ENCODE measurements at regions not wholly inside any gene's neighbourhood (a gene's known extent, or its start where the extent isn't known, plus 50 kb on each side); places are given as distances from the start of the nearest gene placed in this dataset.
"Not testable (repeated sequence)": the region's sequence is repeated elsewhere in the genome, so short reads cannot be mapped to it uniquely, and the experiment has no call there.

DNA sequence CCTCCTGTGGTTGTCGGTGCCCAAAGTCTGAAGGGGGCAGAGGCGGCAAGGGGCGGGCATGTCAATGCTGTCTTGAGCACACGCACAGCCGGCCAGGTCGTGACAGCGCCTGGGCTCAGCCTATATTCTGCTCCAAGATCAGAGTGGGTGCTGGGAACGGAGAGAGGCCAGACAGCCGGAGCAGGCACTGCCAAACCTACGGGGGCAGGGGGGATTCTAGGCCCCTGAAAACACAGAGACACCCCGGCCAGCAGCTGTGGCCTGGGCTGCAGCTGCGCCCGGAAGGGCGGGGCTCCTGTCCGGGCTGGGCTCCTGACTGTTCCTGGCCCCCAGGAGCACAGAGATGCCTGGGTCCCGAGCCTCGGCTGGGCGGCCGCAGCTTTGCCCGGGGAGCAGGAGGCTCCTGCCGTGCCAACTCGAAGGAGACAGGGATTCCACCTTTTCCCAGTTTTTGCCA is 2662.9 kb upstream of the PCDH20 start:
- DNase-seq = no peak

DNA sequence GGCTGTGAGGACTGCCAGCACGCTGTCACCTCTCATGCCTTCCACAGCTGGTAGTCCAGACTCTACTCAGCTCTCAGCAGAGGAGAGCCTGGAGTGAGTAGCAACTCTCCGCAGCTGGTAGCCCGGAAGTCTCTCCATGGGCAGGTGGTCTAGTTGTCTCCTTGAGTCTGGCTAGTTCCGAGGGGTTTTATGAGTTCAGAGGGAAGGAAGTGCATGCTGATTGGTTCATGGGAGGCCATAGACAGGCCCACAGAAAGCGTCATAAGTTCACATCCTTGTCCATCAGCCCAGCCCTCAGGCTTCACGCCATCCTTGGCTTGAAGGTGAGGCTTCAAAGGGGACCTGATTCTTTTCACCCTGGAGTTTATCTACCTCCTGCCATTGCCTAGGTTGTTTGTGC is 2662.4 kb upstream of the PCDH20 start:
- DNase-seq = no peak

DNA sequence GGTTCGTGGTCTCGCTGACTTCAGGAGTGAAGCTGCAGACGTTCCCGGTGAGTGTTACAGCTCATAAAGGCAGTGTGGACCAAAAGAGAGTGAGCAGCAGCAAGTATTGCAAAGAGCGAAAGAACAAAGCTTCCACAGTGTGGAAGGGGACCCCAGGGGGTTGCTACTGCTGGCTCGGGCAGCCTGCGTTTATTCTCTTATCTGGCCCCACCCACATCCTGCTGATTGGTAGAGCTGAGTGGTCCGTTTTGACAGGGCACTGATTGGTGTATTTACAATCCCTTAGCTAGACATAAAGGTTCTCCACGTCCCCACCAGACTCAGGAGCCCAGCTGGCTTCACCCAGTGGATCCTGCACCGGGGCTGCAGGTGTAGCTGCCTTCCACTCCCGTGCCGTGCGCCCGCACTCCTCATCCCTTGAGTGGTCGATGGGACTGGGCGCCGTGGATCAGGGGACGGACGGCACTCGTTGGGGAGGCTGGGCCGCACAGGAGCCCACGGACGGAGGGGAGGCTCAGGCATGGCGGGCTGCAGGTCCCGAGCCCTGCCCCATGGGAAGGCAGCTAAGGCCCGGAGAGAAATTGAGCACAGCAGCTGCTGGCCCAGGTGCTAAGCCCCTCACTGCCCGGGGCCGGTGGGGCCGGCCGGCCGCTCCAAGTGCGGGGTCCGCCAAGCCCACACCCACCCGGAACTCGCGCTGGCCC is 2661.6 kb upstream of the PCDH20 start:
- DNase-seq = not testable (repeated sequence)

DNA sequence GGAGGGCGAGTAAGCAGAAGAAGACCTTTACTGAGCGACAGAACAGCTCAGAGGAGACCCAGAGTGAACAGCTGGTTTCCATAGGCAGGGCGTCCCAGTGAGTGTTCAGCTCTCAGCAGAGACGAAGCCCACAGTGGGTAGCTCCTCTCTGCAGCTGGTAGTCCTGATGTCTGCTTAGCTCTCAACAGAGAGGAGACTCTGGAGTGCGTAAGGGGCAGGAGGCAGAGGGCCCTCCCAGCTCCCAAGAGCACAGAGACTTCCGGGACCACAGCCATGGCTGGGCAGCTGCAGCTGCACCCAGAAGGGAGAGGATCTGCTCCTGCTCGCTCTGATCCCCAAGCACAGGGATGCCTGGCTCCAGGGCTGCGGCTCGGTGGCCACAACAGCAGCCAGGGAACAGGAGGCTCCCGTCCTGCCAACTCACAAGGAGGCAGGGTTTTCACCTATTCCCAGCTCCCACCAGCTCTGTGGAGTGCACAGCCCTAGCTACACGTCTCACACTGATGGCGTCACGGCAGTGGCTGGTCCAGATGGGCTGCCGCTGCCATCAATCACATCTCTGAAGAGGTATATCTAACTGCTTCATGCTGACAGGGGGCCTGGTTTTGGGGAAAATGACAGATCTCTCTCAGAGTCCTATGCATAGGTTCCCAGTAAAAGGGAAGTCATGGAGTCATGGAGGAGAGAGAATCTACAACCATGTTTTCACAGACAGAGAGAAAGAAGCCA is 2660.1 kb upstream of the PCDH20 start:
- no peak for DNase-seq

DNA sequence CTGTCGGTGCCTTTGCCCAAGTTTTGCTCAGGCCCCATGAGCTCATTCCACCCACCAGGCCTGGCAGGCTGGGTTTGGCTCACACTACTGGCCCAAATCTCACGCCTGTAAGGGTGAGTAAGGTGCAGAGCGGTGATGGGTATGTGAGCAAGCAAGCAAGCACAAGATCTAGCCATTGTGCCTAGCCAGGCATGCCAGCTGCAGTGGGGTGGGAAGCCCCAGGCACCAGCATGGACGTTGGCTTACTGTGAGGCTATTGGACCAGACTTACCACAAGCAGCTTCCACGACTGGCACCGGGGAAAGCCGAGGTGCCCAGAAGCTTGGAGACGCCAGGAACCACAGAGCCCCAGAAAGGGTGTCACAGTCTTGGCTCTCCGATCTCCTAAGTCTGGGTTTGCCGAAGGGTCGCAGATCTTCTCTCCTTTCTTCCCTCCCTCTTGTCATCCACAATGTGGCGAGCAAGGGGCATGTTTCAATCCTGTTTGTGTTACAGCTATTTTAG is 2659.4 kb upstream of the PCDH20 start:
- DNase-seq = no peak

DNA sequence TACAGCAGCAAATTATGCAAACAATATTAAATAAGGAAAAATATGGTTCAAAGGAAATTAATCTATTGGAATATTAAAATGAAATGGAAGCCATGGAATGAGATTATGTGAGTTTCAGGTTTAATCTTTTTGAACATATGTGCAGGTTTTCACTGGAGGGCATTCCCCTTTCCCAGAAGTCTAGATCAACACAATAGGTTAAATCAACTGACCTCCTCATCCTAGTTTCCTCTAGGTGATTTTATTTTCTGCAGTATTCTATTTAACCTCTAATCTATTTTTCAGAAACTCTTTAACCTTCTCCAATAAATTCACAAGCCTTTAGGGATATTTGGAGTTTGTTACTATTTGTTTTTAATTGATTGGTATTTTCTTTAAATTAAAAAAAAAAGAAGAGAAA is 2657.6 kb upstream of the PCDH20 start:
- no peak for DNase-seq

DNA sequence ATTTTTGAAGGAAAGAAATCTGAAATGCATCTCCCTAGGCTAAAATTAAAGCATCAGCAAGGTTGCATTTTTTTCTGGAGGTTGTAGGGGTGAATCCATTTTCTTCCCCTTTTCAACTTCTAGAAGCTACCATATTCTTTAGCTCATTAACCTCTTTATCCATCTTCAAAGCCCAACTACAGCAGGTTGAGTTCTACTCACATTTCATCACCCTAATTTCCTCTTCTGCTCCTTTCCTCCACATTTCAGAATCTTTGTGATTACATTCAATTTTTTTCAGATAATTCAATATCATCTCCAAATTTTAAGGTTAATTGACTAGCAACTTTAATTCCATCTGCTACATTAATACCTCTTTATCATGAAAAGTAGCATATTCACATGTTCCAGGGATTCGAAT is 2655.7 kb upstream of the PCDH20 start:
- no peak for DNase-seq

DNA sequence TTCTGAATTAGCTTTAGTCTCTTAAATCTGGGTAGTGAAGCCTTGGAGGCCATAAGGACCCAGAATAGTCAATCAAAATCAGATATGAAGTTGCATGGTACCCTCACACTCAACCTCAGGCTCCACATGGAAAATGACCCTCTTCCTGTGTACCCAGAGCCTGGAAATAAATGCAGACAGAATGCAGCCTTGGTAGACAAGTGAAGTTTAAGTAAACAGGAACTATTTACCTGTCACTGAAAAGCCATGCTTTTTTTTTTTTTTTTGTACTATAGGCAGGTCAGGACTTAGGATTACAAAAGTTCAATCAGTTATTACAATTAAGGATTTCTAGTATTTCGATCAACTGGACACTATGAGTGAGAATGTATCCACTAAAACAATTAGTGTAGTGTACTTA is 2654.2 kb upstream of the PCDH20 start:
- no peak for DNase-seq

DNA sequence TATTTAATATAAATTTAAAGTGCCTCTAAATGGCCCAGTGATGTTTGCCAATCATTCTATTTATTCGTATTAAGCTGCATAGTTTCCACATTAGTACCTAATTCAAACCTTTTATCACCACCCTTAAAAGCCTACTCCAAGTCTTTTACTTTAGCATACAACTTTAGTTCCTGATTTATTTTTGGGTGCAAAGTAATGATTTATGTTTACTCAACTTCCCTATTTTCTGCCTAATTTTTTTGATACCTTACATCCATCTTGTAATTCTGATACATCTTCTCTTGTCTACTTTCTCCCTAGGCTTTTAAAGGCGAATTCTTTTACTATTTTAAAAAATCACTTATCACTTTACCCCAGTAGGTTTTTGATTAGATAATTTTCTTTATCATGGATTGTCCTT is 2651.1 kb upstream of the PCDH20 start:
- no peak for DNase-seq

DNA sequence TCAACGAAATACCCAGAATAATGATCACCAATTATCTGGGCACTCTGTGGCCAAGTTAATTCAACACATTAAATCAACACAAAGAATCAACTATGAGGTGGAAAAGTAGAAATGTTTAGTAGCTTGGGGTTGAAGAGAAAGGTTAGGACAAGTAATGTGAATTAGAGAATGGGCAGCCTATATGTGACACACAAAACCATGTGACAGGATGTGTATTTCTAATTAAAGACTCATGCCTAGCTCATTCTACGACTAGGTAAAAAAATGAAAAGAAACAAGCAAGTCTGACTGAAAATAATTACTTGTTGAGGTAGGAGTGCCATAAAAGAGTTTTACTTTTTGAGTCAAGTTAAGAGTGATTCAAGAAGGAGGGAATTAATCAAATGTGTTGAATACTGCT is 2646.0 kb upstream of the PCDH20 start:
- no peak for DNase-seq

DNA sequence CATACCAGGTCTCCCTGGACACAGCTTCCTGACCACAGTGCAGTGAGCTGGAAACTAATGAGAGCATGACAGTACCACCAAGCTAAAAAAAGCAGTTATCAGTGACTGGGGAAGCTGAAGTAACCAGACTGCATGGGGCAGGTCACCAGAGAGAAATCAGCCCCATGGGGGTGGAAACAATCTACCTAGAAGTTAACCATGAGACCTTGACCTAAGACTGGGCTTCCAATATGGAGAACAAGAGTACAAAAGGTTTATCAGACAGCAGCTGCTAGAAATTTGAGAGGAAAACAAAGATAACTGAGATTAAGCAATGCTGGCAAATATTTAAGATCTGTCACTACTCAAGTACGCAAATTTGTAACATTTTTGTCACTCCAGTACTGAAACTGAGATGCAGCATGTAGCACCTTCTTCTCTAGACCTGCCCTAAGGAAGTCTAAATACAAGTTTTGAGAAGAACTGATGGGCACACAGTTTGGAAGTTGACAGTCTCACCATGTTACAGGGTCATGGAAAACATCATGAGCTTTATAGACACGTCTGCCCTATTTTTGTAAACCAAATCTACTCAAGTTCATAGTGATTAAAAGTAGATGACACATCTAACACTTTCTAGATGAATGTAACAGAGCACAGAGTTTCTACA is 2641.8 kb upstream of the PCDH20 start:
- DNase-seq = no peak

DNA sequence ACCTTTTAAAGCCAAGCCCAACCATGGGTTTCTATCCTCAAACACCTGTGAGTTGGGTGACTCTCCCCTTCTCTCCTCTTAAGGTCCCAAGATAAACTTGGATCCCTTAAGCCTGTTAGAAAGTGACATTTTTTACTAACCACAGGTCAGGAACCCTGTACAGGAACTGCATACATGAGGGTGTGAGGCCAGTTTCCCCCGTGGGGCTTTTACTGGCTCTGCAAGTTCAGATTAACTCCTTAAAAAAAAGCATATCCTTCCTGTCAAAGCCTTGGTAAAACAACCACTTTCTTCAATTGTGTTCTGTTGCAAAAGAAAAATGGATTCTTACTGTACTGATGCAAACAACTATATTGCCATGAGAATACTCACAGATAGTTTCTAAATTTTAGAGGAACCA is 2638.7 kb upstream of the PCDH20 start:
- DNase-seq = no peak

DNA sequence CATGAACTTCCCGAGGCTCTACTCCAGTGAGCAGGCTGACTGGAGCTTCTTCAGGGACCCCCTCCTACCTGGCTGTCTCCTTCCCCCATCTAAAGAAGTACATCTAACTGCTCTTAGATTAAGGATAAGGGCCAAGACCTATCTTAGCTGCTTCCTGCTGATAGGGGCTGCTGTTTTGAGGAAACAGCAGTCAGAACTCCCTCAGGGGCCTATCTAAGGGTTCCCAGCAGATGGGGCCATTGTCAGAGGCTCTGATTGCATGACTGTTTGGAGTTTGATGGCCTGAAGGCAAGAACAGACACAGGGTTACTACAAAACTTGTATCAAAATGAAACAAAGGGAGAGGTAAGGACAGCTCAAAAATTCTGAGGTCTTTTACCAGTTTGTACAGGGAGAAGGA is 2636.9 kb upstream of the PCDH20 start:
- no peak for DNase-seq

DNA sequence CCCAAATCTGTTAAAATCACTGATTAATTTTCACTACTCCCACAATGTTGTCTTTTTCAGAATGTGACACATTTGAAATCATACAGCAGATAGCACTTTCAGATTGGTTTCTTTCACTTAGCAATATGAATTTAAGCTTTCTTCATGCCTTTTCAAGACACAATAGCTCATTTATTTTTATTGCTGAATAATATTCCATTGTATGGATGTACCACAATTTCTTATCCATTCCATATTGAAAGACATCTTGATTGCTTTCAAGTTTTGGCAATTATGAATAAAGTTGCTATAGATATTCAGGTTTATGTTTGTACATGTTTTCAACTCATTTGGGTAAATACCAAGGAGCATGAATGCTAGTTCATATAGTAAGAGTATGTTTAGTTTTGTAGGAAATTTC is 2635.6 kb upstream of the PCDH20 start:
- no peak for DNase-seq

DNA sequence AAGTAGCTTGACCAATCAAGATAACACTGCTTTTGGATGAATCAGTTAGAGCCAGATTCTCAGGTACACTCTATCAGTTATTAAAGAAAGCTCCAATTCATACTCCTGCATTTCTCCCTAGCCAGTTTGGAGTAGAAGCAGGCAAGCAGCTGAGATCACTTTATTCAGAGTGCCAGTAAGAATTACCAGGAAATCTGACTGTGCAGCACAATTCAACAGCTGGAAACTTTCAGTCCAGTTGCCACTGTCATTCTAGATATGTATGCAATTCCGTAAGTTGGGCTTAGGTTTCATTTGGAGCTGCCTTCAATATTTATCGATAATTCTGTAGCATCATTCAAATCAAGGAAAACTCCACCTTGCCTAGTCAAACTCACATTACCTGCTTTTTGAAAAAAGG is 2625.6 kb upstream of the PCDH20 start:
- DNase-seq = no peak

DNA sequence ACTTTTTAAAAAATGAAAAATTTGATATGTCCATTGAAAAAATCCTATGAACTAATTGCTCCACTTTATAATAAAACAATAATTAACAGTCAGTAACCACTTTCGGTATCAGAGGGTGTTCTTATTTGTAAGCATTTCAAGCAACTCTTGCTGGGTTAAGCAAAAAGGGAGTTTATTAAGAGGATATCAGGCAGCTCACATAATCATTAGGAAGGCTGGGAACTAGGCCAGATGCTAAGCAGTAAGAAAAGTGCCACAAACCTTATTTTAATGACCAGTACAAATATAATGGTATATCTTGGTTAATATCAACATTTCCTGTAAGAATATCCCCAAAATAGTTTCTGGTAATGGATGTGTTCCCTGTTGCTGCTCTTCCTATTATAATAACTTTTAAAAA is 2618.3 kb upstream of the PCDH20 start:
- DNase-seq = no peak

DNA sequence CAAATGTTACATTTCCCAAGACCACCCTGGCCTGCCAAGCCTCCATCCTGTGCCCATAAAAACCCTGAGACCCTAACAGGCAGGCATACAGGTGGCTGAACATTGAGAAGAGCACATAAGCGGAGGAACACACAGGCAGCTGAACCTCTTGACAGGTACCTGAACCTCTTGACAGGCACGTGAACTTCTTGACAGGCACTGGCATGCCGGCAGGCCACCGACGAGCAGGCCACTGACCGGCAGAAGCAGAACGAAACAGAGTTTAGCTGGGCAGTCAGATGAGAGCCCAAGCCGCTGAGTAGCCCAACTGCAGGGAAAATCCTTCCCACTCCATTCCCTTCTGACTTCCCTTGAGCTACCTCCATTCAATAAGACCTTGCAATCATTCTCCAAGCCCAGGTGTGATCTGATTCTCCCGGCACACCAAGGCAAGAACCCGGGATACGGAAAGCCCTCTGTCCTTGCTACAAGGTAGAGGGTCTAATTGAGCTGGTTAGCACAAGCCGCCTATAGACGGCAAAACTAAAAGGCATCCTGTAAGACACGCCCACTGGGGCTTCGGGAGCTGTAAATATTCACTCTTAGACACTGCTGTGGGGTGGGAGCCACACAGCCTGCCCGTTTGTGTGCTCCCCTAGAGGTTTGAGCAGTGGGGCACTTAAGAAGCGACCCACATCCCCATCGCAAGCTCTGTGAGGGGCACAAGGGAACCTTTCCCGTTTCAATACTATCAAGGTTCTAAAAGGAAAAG is 2613.9 kb upstream of the PCDH20 start:
- DNase-seq = no peak

DNA sequence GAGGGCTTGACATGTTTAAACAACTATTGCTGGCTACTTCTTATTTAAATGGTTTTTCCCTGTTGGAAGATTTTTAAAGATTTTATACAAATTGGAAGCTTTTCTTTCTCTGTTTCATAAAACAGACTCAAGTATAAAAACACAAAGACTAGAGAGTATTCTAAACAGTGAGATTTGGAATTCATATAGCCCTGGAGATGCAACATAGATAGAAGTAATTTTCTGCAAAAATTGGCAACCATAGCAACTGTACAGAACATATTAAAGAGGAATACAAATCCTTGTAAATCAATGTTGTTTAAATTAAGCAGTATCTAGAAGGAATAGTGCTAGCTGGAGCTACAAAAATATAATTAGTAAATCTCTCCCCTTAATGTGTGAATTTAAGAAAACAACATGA is 2612.9 kb upstream of the PCDH20 start:
- DNase-seq = no peak

DNA sequence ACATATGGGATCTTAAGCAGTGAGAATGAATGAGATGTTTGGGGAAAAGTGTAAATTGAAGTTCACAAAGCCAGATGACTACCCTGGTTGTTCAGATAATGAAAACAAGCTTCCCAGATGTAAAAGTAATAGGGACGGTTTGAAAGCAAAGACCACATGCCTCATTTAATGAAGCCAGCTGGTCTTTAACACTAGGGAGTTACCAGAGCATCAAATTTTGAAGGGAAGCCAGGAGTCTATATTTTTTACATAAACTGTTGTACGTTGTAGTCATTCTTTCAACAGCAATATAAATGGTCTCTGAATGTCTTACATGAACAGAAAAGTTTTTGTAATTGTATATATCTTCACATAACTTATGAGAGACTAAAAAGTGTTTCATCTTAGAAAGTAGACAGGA is 2604.5 kb upstream of the PCDH20 start:
- no peak for DNase-seq

DNA sequence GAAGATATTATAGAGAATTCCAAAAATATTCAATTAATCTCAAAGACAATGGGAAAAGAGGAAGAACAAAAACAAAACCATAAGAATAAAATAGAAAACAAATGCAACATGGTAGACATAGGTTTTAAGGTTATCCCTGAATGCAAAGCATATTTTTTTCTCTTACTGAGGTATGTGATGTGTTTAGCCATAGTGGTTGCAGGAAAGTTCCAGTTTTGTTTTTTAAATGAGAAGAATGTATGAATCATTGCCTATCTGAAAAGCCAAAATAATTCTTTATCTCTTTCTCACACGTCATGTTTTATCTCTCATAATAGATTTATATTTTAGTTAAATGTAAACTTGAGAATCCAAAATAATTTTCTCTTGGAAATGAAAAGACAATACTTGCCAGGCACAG is 2591.7 kb upstream of the PCDH20 start:
- DNase-seq = no peak

DNA sequence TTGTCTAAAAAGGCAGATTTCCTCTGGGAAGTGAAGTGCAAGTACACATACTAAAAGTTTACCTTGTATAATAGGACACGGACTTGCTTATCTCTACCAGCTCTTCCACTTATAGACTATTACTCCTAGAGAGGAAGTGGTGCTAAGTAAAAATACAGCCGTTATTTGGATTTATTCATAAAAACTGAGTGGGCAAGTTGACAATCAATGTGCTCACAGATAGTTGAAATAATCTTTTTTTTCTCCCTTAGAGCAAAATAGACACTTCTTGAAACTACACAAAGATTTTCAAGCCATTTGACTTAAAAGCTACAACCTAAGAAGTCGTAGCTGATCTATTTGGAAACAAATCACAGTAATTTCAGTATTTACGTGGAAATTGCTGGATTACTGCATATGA is 2584.7 kb upstream of the PCDH20 start:
- no peak for DNase-seq

DNA sequence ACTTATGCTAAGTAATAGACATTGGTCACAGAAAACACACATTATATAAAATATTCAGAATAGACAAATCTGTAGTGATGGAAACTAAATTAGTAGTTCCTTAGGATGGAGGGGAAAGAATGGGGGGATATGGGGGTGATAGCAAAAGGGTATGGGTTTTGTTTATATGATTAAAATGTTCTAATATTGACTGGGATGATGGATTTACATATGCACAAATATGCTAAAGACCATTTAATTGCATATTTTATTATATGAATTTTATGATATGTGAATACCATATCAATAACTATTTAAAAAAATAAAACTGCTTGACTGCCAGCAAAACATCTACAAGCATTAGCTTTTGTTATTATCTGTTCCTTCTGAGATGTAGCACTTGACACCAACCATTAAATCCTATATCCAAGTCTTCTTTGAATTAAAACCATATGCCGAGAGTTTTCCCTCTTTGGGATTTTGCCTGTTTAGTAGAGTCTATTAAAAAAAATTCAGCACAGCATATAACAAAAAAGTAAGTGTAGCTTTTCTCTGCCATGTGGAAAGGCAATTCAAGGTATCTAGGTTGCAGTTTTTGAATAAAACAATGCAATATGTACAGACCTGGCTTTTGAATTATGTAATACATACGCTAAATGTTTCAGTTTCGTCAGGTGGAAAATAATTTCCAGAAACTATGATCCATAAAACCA is 2584.1 kb upstream of the PCDH20 start:
- DNase-seq = no peak

DNA sequence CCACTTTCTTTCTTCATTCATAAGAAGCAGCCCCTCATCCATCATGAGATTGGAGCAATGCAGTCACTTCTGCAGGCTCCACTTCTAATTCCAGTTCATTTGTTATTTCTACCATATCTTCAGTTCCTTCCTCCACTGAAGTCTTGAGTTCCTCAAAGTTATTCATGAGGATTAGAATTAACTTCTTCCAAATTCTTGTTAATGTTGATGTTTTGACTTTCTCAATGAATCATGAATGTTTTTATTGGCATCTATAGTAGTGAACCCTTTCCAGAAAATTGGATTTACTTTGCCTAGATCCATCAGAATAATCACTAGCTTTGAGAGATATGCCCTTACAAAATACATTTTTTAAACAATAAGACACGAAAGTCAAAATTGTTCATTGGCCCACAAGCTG is 2567.7 kb upstream of the PCDH20 start:
- DNase-seq = no peak
